ENCODE measurements at regions not wholly inside any gene's neighbourhood (a gene's known extent, or its start where the extent isn't known, plus 50 kb on each side); places are given as distances from the start of the nearest gene placed in this dataset.

- H3K27me3 ChIP-seq (replicated peaks in 1 of 2; ENCODE audit: control insufficient read depth in 2 of 2, extremely low read depth in 1 of 2, insufficient read depth in 2 of 2, low read length in 1 of 2) = peaks cover 0 to 2% of the 10 kb centered on the region in 2 experiments
- no peaks in the 10 kb centered on the region for H3K9me3 ChIP-seq
- no peak overlapping the region for H3K27ac ChIP-seq (ENCODE audit: low read length)
- Mint-ChIP-seq H3K9me3 (peaks cover 0 to 9% (median 4%) of the 10 kb centered on the region in 3 donors), H3K27me3 (peaks cover 0 to 4% of the 10 kb centered on the region in 2 donors), H3K36me3 (peaks cover 4% of the 10 kb centered on the region), H3K4me1 (peaks cover 0 to 3% (median 3%) of the 10 kb centered on the region in 3 donors), H3K27ac (no peak overlapping the region), H3K4me3 (no peak overlapping the region)
- POLR2A ChIA-PET = no interaction called here
- DNase-seq (no peak), ATAC-seq (replicated peaks in 1 of 4) (no peak)
- no peak overlapping the region for H3K4me3 ChIP-seq (ENCODE audit: control insufficient read depth in 1 of 2, extremely low read depth in 1 of 2, low read length in 1 of 2)
- H3K36me3 ChIP-seq (ENCODE audit: control insufficient read depth in 2 of 2, extremely low read depth in 1 of 2, insufficient read depth in 1 of 2, low read length in 1 of 2) = no peaks in the 10 kb centered on the region
- 100% methylated on average over 1 of the region's 2 CpGs for WGBS (ENCODE audit: insufficient coverage)
- no peaks in the 10 kb centered on the region for H3K4me1 ChIP-seq (ENCODE audit: control insufficient read depth in 1 of 2, extremely low read depth in 1 of 2, insufficient read depth in 2 of 2, low read length in 2 of 2)
- CTCF ChIA-PET = no interaction called here
Observed at GRCh38 chr14:97820781-97821180, 1023.6 kb downstream of the VRK1 start.

DNA sequence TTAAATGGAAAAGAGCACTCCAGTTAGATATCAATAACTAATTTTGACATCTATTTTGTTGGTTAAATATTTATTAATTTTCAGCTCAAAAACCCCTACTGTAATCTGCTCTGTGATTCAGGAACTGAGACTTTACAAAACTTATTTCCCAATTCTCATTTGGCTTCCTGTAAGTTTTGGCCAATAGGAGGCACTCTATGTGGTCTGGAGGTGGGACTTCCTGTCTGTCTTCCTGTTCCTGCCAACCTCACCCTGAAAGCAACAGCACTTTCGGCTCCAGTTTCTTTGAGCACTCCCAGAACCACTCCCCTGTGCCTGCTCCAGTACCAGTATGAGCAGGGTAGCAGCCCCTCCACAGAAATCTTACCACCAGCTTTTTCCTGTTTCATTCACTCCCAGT lies 1027.0 kb downstream of the VRK1 start:
- Mint-ChIP-seq H3K4me3 (no peak overlapping the region), H3K9me3 (peaks cover 0 to 7% (median 4%) of the 10 kb centered on the region in 3 donors), H3K4me1 (peaks cover 0 to 3% (median 3%) of the 10 kb centered on the region in 3 donors), H3K27ac (no peak overlapping the region), H3K27me3 (peaks cover 0 to 4% of the 10 kb centered on the region in 2 donors), H3K36me3 (peaks cover 4% of the 10 kb centered on the region)
- H3K4me3 ChIP-seq (ENCODE audit: control insufficient read depth in 1 of 2, extremely low read depth in 1 of 2, low read length in 1 of 2) = no peak overlapping the region
- H3K27me3 ChIP-seq (replicated peaks in 1 of 2; ENCODE audit: control insufficient read depth in 2 of 2, extremely low read depth in 1 of 2, insufficient read depth in 2 of 2, low read length in 1 of 2) = peaks cover 0 to 2% of the 10 kb centered on the region in 2 experiments
- H3K36me3 ChIP-seq (ENCODE audit: control insufficient read depth in 2 of 2, extremely low read depth in 1 of 2, insufficient read depth in 1 of 2, low read length in 1 of 2) = no peaks in the 10 kb centered on the region
- no peaks in the 10 kb centered on the region for H3K9me3 ChIP-seq
- no peak for ATAC-seq (replicated peaks in 1 of 4)
- DNase-seq = no peak
- no CpG with 5 or more reads among the region's 1 CpG for WGBS (ENCODE audit: insufficient coverage)
- no peaks in the 10 kb centered on the region for H3K4me1 ChIP-seq (ENCODE audit: control insufficient read depth in 1 of 2, extremely low read depth in 1 of 2, insufficient read depth in 2 of 2, low read length in 2 of 2)
- POLR2A ChIA-PET = interaction anchor here in 1 of 2 donors (0.5 kb wide), 1 partner anchor 926 kb away, joined by 3 read pairs; no protein-coding TSS in a partner anchor
- no peak overlapping the region for H3K27ac ChIP-seq (ENCODE audit: low read length)
- CTCF ChIA-PET = no interaction called here

GRCh38 chr14:97827746-97828145 lies 1030.6 kb downstream of the VRK1 start:
- no peaks in the 10 kb centered on the region for H3K27me3 Mint-ChIP-seq
- H3K36me3 Mint-ChIP-seq = peaks cover 4% of the 10 kb centered on the region

DNA sequence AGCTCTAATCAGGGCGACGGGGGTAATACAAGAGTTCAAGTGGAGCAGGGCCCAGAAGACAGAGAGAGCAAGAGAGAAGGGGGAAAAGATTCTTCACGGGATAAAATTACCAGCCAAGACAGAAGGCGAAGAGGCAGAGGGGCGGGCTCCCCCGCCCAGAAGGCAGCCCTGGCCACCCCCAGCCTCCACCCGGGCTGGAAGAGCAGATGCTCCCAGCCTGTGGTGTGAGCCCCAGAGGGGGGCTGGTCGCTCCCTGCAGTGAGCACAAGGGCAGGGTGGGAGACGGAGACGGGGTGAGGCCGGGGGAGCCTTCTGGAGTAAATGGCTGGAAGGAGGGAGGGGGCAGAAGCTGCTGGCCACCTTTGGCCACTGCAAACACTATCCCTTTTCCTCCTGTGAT lies 1035.6 kb downstream of the VRK1 start:
- WGBS (ENCODE audit: insufficient coverage) = 95% methylated on average over 5 of the region's 11 CpGs
- Histone ChIP-seq H3K27me3 (replicated peaks in 1 of 2; ENCODE audit: control insufficient read depth in 2 of 2, extremely low read depth in 1 of 2, insufficient read depth in 2 of 2, low read length in 1 of 2) (no peaks in the 10 kb centered on the region), H3K36me3 (ENCODE audit: control insufficient read depth in 2 of 2, extremely low read depth in 1 of 2, insufficient read depth in 1 of 2, low read length in 1 of 2) (no peaks in the 10 kb centered on the region), H3K27ac (ENCODE audit: low read length) (no peak overlapping the region), H3K4me1 (ENCODE audit: control insufficient read depth in 1 of 2, extremely low read depth in 1 of 2, insufficient read depth in 2 of 2, low read length in 2 of 2) (peaks cover 0 to 2% of the 10 kb centered on the region in 2 experiments), H3K4me3 (ENCODE audit: control insufficient read depth in 1 of 2, extremely low read depth in 1 of 2, low read length in 1 of 2) (no peak overlapping the region), H3K9me3 (no peaks in the 10 kb centered on the region)
- H3K27ac Mint-ChIP-seq = no peak overlapping the region
- CTCF ChIA-PET = no interaction called here
- POLR2A ChIA-PET = interaction anchor here in 1 of 2 donors (0.7 kb wide), 1 partner anchor 1064 kb away, joined by 7 read pairs; no protein-coding TSS in a partner anchor
- DNase-seq (no peak), ATAC-seq (replicated peaks in 1 of 4) (no peak)
- H3K4me3 Mint-ChIP-seq = no peak overlapping the region
- H3K9me3 Mint-ChIP-seq = no peaks in the 10 kb centered on the region
- H3K4me1 Mint-ChIP-seq = peaks cover 0 to 6% (median 4%) of the 10 kb centered on the region in 3 donors
- H3K27me3 Mint-ChIP-seq = no peaks in the 10 kb centered on the region
- H3K36me3 Mint-ChIP-seq = no peaks in the 10 kb centered on the region

More at GRCh38 chr14:97827746-97828145, 1030.6 kb downstream of the VRK1 start:
- no peaks in the 10 kb centered on the region for H3K4me1 ChIP-seq (ENCODE audit: control insufficient read depth in 1 of 2, extremely low read depth in 1 of 2, insufficient read depth in 2 of 2, low read length in 2 of 2)
- peaks cover 0 to 7% (median 4%) of the 10 kb centered on the region in 3 donors for H3K9me3 Mint-ChIP-seq
- ATAC-seq (replicated peaks in 1 of 4) (no peak), DNase-seq (no peak)
- H3K27ac Mint-ChIP-seq = no peak overlapping the region
- peaks cover 0 to 2% of the 10 kb centered on the region in 2 experiments for H3K27me3 ChIP-seq (replicated peaks in 1 of 2; ENCODE audit: control insufficient read depth in 2 of 2, extremely low read depth in 1 of 2, insufficient read depth in 2 of 2, low read length in 1 of 2)
- ChIA-PET POLR2A (no interaction called here), CTCF (interaction anchor here in 1 of 2 donors (0.6 kb wide), 1 partner anchor 1573 kb away, joined by 3 read pairs; no protein-coding TSS in a partner anchor)
- no CpG with 5 or more reads among the region's 3 CpGs for WGBS (ENCODE audit: insufficient coverage)
- H3K27ac ChIP-seq (ENCODE audit: low read length) = no peak overlapping the region
- no peak overlapping the region for H3K4me3 ChIP-seq (ENCODE audit: control insufficient read depth in 1 of 2, extremely low read depth in 1 of 2, low read length in 1 of 2)
- no peaks in the 10 kb centered on the region for H3K9me3 ChIP-seq
- H3K4me1 Mint-ChIP-seq = peaks cover 0 to 7% (median 3%) of the 10 kb centered on the region in 3 donors
- no peak overlapping the region for H3K4me3 Mint-ChIP-seq
- H3K36me3 ChIP-seq (ENCODE audit: control insufficient read depth in 2 of 2, extremely low read depth in 1 of 2, insufficient read depth in 1 of 2, low read length in 1 of 2) = no peaks in the 10 kb centered on the region

DNA sequence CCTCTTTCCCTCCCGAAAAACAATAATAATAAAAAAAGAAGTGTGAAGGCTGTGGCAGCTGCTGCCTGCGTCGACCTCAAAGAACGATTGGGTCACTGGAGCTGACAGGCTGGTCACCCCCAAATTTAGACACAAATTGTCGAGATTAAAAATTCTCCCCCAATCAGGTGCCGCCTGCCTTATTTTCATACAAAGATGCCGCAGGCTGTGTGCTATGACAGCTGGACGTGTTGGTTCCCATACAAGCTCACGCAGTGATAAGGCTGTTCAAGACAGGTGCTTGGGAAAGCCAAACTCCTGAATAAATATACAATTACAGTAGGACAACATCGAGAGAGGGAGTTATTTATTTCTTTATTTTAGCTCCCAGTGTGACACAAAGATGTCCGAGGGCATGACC lies 1041.8 kb downstream of the VRK1 start:
- Mint-ChIP-seq H3K27ac (no peak overlapping the region), H3K4me1 (peaks cover 4 to 15% (median 5%) of the 10 kb centered on the region in 3 donors), H3K9me3 (no peaks in the 10 kb centered on the region), H3K4me3 (no peak overlapping the region), H3K36me3 (no peaks in the 10 kb centered on the region), H3K27me3 (peaks cover 0 to 3% of the 10 kb centered on the region in 2 donors)
- ATAC-seq (replicated peaks in 1 of 4) = no peak
- H3K27me3 ChIP-seq (replicated peaks in 1 of 2; ENCODE audit: control insufficient read depth in 2 of 2, extremely low read depth in 1 of 2, insufficient read depth in 2 of 2, low read length in 1 of 2) = no peaks in the 10 kb centered on the region
- ChIA-PET POLR2A (no interaction called here), CTCF (no interaction called here)
- no peaks in the 10 kb centered on the region for H3K36me3 ChIP-seq (ENCODE audit: control insufficient read depth in 2 of 2, extremely low read depth in 1 of 2, insufficient read depth in 1 of 2, low read length in 1 of 2)
- WGBS (ENCODE audit: insufficient coverage) = 96% methylated on average over 5 of the region's 11 CpGs
- no peak overlapping the region for H3K27ac ChIP-seq (ENCODE audit: low read length)
- peaks cover 0 to 2% of the 10 kb centered on the region in 2 experiments for H3K4me1 ChIP-seq (ENCODE audit: control insufficient read depth in 1 of 2, extremely low read depth in 1 of 2, insufficient read depth in 2 of 2, low read length in 2 of 2)
- no peaks in the 10 kb centered on the region for H3K9me3 ChIP-seq
- no peak for DNase-seq
- H3K4me3 ChIP-seq (ENCODE audit: control insufficient read depth in 1 of 2, extremely low read depth in 1 of 2, low read length in 1 of 2) = no peak overlapping the region

- Histone ChIP-seq H3K27ac (ENCODE audit: low read length) (no peak overlapping the region), H3K4me1 (ENCODE audit: control insufficient read depth in 1 of 2, extremely low read depth in 1 of 2, insufficient read depth in 2 of 2, low read length in 2 of 2) (no peaks in the 10 kb centered on the region), H3K36me3 (ENCODE audit: control insufficient read depth in 2 of 2, extremely low read depth in 1 of 2, insufficient read depth in 1 of 2, low read length in 1 of 2) (no peaks in the 10 kb centered on the region), H3K4me3 (ENCODE audit: control insufficient read depth in 1 of 2, extremely low read depth in 1 of 2, low read length in 1 of 2) (no peak overlapping the region), H3K27me3 (replicated peaks in 1 of 2; ENCODE audit: control insufficient read depth in 2 of 2, extremely low read depth in 1 of 2, insufficient read depth in 2 of 2, low read length in 1 of 2) (no peaks in the 10 kb centered on the region), H3K9me3 (no peaks in the 10 kb centered on the region)
- DNase-seq (no peak), ATAC-seq (replicated peaks in 1 of 4) (no peak)
- Mint-ChIP-seq H3K9me3 (no peaks in the 10 kb centered on the region), H3K4me1 (peaks cover 4 to 15% (median 5%) of the 10 kb centered on the region in 3 donors), H3K36me3 (no peaks in the 10 kb centered on the region), H3K27me3 (peaks cover 0 to 3% of the 10 kb centered on the region in 2 donors), H3K4me3 (no peak overlapping the region), H3K27ac (no peak overlapping the region)
- WGBS (ENCODE audit: insufficient coverage) = 70% methylated on average over 3 of the region's 4 CpGs
- CTCF ChIA-PET = no interaction called here
- POLR2A ChIA-PET = no interaction called here
Observed at GRCh38 chr14:97840159-97840558, 1043.0 kb downstream of the VRK1 start.
